CMK (cell line): ENCODE measurements at regions not wholly inside any gene's neighbourhood (a gene's known extent, or its start where the extent isn't known, plus 50 kb on each side); places are given as distances from the start of the nearest gene placed in this dataset.
A peak's percentile ranks its signal among the peaks of the same experiment; 100 is the strongest.
"Not testable (repeated sequence)": the region's sequence is repeated elsewhere in the genome, so short reads cannot be mapped to it uniquely, and the experiment has no call there.

Experiments used
- DNase-seq: peaks from one replicate; pipeline ENCODE4 v3.0.0-alpha.2; 2010; ENCODE audit warnings: low read depth

DNA sequence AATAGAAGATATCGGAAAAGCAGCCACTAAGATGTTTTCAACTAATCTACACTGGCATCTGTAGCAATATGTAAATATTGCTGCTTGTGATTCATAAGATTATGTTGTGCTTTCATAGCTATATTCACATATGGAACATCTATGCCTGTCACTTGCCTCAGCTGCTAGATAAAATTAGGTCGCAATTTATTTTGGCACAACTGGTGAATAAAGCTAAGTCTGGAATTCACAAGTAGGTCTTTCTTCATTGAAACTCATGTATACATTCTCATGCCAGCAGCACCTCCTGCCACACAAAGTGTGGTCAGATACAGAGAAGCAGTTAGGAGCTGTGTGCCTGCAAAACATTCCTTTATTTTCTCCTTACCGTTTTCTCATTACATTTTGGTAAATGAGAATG is 543.3 kb upstream of the CHORDC1 start:
- no peak for DNase-seq

DNA sequence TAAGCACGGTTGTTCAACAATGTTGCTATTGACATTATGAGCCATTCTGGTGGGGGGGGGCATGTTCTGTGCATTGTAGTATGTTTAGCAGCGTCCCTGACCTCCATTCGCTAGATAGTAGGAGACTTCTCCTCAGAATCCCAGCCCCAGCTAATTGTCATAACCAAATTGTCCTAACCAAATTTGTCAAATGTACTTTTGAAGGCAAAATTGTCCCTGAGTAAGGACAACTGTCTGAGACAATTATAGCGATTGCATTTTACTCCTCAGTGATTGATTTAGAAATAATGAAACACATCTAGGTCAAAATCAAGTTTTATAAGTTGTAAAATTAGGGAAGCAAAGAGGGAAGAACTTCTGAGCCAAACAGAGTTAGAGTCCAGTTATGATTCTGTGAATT is 541.8 kb upstream of the CHORDC1 start:
- no peak for DNase-seq

DNA sequence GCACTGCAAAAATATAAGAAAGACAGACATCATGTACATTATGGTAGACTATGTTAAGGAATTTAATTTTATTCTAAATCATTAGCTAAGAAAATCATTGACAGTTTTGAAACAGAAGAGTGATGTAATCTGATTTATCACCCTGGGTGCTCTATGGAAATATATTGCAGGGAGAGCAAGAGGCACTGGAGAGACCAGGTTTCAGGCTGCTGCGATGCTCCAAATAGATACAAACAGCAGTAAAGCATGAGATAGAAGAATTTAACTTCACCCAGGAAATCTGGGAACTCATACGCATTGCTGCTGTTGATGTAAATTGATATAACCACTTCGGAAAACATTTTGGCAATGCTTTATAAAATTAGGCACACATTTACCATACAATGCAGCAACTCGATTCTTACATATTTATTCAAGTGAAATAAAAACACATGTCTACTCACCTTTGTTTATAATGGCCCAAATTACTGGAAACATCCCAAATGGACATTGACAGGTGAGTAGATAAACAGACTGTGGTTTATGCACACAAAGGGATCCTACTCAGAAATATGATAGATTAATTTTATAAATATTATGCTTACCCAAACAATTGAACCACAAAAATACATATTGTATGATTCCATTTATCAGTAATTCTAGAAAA is 535.1 kb upstream of the CHORDC1 start:
- no peak for DNase-seq

DNA sequence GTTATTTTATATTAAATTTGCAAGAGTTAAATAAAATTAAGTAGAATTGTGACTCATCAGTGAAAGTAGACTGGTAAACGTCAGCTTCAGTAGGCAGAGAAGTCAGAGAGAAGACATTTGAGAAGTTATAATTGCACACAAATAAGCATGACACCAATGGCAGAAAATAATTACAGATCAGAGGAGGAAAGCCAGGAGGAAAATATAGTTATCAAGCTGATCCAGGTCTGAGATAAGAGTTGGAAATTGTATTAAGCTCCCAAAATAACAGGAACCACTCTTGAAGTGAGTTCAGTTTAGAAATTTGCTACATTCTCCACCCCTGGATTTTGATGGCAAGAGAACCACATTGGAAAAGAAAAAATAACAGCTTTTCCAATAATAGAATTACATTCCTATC is 533.8 kb upstream of the CHORDC1 start:
- DNase-seq = no peak

DNA sequence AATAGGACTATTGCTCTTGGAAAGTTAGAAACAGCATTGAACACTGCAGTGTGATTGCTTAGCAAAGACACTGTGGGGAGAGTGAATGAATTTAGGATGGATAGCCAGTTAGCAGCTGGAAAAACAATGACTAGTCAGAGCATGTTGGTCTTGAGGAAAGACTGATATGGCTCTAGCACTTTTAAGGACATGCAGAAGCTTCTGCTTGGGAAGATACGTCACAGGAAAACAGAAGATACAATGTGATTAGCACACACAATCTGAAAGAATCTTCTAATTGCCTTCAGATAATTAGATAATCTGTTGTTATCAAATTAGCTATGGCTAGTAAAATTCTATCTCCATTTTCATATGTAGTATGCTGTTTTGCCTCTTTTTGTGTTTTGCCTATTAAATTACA is 530.7 kb upstream of the CHORDC1 start:
- DNase-seq = peak; percentile 25

DNA sequence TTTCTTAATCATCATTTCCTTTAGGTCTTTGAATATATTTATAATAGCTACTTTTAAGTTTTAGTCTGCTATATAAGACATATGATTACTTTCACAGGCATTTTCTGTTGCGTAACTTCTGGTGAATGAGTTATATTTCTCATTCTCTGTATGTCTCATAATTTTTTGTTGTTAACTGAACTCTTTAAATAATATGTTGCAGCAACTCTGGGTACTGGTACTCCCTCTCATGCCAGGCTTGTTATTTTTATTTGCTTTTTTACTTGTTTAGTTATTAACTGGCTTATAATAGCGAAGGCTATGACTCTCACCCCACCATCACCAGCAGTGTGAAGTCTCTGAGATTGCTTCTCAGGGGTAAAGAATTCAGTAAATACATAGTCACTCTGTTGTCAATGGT is 524.2 kb upstream of the CHORDC1 start:
- no peak for DNase-seq

DNA sequence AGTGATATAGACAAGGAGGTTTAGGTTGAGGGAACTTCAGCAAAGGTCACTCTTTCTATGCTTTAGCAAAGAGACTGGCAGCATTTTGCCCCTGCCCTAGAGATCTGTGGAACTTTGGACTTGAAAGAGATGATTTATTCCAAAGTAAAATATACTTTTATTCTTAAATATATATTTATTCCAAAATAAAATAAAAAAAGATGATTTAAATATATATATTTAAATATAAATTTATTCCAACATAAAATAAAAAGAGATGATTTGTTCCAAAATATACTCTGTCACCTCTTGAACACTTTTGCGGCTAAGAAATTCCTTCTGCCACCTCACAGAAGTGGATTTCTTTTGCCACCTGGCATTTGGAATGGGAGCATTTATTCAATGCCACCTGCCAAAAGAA is 521.3 kb upstream of the CHORDC1 start:
- no peak for DNase-seq

DNA sequence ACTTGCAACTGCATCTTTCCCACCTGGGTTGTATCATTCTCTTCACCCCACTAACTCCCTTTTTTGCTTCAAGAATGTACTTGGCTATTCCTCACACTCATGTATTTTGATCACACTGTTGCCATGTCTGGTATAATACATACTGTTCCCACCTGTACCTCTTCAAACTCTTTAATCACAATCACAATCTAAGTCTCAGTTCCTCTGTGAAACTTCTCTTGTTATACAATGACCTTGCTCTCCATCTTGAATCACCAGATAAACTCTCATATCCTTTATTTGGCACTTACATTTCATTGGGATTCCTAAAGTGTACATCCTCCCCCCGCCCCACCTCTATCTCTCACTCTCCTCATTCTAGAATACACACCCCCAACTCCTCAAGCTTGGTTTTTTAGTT is 516.0 kb upstream of the CHORDC1 start:
- DNase-seq = no peak

DNA sequence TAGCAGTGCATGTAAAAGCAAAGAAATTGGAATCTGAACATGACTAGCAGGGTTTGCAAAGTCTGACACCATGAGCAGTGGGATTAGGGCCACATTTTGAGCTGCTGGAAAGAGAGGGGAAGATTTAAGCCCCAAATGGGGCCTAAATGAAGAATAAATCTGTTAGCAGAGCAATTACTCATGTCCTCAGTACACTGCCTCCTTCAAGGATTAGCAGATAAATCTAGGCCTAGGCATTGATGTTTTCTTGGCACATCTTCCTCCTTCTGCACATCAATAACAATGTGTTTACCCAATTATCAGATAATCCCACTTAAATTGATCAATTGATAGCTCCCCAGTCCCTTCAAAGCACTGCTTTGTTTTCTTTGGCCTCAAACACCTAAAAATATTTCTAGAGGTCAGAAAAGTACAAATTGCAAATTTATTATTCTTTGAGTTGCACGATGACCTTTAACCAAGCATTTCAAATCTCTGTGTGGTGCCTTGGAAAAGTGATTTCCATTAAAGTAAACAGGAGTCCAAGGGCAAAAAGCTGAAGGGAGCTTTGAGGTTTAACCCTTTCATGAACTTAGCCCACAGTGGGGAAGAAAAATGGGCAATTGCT is 514.7 kb upstream of the CHORDC1 start:
- DNase-seq = no peak

DNA sequence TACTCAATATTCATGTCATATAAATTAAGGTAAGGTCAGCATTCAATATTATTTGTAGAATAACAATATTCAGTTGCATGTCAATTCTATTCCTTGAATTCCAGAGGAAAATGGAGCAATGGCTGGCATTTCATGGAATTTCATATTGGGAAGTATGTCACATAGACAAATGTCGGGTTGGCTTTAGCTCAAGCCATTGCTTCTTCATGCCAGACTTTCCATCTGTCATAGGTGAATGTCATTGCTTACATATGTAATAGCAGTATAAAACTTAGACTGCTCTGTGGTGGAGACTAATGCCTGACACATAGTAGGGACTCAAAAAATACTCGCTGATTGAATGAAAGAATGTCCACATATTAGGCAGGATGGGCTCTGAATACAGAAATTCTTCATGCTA is 509.6 kb upstream of the CHORDC1 start:
- DNase-seq = no peak

DNA sequence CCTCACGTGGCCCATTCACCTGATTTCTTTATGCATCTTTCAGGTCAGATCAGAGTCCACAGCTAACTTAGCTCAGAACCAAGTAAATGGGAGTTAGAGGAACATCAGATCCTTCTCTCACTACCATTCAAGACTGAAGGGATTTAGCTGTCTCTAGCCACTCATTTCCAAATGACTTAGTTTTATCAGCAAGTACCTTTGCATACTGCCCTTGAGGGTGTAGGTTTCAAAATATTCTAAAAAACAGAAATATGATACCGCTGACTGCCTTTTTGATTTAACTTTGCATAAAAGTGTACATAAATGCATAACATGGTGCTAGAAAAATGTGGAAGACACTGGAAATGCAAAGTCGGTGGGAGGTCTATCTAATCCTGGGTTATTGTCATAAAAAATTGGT is 500.6 kb upstream of the CHORDC1 start:
- DNase-seq = no peak

DNA sequence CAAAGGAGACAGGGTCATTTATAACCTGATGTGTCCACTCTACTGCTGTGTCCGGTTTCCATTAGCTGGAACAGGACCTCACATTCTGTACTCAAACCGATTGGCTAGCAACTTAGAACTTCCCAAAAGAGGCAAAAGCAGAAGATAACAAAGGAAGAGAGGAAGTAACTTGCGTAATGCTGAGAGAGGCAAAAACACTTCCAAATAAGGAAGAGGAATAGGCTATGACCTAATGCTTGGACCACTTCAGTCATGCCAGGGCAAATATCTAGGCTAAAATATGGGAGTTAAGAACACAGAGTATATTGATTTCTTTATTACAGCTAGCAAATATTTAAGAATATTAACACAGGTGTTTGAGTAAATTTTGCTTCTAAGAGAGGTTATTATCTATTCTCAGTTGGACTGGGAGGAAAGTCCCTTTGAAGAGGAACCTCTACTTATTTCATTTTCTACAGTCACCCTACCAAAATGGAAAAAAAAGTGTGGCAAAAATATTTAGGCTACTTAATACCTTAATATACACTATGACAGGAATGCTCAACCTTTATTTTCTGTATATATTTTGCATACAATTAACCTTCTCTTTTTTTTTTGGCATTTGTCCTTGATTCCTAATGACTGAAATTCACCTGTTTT is 499.8 kb upstream of the CHORDC1 start:
- no peak for DNase-seq

DNA sequence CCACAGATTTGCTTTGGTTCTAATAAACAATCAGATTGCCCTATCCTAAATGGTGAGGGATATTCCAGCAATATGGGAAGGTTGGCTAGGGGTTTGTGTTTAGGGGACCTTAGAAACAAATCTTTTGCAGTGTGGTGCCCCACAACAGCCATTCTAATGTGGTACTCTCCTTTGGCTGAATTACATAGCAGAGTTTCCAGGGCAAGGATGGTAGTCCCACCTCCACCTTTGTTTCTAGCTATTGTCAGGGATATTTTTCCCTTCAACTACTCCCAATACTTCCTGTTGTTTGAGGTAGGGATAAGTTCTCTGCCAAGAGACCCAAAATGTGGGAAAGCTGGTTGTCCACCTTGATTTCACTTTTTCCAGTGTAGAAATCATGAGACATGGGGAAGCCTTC is 494.7 kb upstream of the CHORDC1 start:
- DNase-seq = no peak

DNA sequence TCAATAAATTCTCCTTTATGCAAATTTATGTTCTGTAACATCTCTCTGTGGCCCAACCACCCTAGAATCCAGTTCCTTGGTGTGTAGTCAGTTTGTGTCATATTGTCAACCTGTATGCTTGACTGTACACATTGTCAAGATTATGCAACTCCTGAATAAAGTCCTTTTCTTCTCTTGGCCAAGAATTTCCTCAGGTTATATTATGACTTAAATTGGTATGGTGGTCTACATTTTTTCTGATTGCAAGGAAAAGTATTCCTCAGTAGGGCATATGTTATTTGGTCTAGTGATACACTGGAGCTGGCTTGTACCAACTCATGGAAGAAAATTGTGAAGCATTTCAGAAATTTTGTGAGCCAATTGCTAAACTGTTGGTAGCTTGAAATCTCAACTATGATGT is 482.8 kb upstream of the CHORDC1 start:
- DNase-seq = no peak

DNA sequence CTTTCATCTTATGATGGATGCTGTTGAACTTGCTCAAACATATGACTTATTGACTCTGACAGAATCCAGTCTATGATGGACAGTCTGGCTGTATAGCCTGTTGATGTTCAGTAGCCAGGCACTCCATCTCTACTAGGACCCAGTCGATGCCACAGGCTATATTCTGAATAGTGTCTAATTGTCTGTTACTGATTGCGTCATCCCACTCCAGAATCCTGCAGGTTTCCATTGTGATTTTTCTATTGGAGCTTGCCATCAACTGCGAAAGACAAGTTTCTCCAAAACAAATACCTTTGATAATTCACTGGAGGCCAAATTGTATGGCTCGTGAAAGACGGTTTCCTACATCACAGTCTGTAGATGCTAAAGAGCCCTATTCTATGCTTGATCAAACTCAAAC is 481.7 kb upstream of the CHORDC1 start:
- DNase-seq = no peak

DNA sequence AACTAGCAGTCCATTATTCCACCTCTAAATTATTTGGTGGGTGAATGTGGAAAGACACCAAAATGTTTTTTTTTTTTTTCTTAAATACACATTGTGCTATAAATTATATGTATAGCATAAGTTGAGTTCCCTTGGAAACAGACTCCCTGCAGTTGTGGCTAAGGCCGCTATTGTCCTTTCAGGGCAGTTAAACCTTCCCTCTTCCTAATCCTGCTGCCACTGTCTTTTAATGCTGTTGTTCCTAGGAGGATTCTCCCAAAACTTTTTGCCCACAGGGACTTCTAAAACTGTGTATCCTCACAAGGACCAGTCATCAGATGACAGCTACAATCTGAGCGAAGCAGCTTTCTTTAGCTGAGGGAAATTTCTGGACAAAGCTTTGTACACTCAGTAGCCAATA is 478.9 kb upstream of the CHORDC1 start:
- DNase-seq = no peak

DNA sequence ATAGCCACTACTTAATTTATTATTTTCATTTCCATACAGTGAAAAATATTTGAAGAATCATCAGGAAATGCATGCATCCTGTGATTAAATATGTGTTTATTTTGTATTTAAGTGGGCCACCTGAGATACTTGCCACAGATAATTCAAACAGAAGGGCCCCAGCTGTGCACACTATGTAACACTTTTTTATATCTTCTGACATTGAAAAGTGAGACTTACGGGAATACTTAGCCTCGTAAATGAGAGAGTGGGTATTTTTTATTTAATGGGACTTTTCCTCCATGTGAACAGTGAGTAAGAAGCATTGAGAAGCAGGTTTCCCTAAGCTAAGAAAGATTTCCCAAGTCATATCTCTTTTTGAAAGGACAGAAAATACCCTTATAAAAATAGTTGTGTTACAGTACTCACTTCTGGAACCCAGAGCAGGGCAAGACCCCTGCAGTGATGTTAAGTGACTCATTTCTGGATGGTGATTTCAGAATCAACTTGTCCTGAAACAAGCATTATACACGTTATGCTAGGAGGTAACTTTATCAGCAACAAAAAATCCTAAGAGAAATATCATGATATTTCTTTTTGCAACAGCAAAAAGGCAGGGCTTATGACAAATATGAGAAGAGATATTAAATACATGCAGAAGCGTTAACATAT is 478.1 kb upstream of the CHORDC1 start:
- no peak for DNase-seq

DNA sequence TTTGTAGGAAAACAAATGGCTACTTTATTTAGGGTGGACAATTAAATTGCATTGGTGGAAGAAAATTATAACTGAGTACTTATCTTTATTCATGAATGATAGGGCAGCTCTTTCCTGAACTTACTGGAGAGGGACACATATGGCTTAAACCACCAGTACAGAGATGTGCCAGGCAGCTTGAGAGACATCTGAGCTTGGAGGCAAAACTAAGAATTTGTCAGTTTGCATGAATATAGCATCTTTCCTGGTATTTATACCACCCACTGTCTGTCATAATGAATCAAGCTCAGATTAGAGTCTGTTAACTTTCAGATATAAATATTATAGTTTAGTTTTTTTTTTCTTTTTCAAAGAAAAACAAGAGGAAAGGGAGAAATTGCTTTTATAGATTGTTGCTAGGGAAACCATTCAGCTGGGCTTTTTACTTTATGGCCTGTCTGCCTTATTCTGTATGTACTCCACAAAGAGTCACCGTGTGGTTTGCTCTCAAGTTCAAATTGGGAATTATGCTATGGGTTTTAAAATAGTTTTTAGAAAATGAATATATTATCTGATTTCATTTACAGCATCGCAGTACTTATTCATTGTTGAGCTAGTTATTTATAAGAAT is 477.0 kb upstream of the CHORDC1 start:
- DNase-seq = no peak

DNA sequence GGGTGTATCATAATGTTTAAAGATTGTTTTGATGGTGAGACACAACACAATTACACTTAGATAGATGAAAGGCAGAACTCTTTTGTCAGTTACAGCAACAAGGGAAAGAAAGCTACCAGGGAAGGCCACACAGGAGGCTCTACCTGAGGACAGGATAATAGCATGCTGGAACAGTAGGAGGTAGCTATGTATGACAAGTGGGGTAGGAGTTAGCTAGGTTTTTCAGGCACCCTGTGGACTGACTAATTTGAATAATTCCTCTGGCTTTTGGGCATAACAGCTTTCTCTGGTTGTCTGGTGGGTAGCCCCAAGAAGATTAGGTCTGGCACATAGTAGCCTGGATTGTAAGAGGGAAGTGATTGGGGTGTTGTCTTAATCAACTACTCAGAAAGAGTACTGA is 475.4 kb upstream of the CHORDC1 start:
- no peak for DNase-seq

DNA sequence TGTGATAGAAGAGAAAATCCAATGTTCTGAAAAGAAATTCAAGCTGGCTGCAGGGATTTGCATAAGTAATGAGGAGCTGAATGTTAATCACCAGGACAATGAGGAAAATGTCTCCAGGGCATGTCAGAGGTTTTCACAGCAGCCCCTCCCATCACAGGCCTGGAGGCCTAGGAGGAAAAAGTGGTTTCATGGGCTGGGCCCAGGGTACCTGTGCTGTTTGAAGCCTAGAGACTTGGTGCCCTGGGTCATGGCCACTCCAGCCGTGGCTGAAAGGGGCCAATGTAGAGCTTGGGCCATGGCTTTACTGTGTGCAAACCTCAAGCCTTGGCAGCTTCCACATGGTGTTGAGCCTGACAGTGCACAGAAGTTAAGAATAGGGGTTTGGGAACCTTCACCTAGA is 452.6 kb upstream of the CHORDC1 start:
- not testable (repeated sequence) for DNase-seq

DNA sequence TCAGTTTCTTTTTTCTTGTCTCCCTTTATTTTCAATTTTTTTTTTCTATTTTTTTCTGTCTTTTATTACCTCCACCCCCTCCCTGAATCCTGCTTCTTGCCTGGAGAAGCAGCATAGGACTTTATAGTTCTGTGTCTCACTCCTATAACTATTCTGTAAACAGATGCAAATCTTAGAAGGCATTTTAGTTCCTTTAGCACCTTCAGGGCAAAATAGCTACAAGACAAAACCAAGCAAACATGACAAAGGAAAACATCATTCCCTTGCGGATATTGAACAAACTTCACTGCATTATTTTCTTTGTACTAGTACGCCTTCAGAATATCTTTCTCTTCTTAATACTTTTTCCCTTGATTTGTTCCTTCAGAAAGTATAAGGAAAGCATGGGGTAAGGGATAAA is 446.2 kb upstream of the CHORDC1 start:
- DNase-seq = no peak

DNA sequence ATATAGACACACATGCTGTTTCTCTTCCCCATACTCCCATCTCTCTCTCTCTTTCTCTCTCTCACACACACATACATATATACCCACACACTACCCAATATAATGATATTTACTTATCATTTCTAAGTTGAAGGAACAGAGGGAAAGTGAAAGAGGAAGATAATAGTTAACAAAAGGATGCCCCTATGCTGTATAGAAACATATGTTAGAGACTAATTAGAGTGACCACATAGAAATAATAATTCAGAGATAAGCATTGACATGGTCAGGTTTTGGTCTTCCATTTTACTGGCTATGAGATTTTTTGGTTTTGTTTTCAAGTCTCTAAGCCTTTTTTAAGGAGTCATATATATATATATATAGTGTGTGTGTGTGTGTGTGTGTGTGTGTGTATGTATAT is 445.7 kb upstream of the CHORDC1 start:
- no peak for DNase-seq

DNA sequence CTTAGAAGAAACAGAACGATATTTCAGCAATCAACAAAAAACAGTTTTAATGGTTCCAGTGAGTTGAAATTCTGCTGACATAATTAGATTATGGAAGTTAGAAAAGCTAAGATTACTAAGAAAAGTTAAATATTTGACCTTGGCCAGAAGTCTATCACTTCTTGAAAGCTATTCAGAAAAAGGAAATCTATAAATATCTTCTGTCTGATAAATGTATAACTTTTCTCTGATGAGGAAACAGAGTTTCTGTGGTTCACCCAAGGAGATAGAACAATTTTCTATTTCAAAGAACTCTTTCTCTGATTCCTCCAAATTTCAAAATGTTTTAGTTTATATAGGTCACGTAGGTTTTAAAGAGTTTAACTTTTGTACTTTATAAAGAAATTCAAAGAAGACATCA is 438.4 kb upstream of the CHORDC1 start:
- DNase-seq = no peak
